WERI-Rb-1 (cell line): ENCODE measurements at regions not wholly inside any gene's neighbourhood (a gene's known extent, or its start where the extent isn't known, plus 50 kb on each side); places are given as distances from the start of the nearest gene placed in this dataset.

Source experiments
- DNase-seq: peaks from one replicate; pipeline ENCODE4 v3.0.0-alpha.2; 2020
- H3K27ac ChIP-seq: fragments of 250-450 bp; sonication (Bioruptor Pico); 2 replicates; pipeline ENCODE4 v1.5.1; 2020; ENCODE audit warnings: mild to moderate bottlenecking, moderate library complexity
- H3K27me3 ChIP-seq: fragments of 250-450 bp; sonication (Bioruptor Pico); 2 replicates; pipeline ENCODE4 v1.5.1; 2021; ENCODE audit warnings: mild to moderate bottlenecking, low read depth, moderate library complexity; ENCODE audit not compliant: insufficient read depth, severe bottlenecking
- H3K36me3 ChIP-seq: fragments of 250-450 bp; sonication (Bioruptor Pico); 2 replicates; pipeline ENCODE4 v1.5.1; 2020; ENCODE audit warnings: mild to moderate bottlenecking, moderate library complexity
- H3K4me3 ChIP-seq: 2 replicates; pipeline ENCODE4 v1.5.1; 2011; ENCODE audit warnings: low read depth, mild to moderate bottlenecking, control low read depth, low read length
- H3K9me3 ChIP-seq: fragments of 250-450 bp; sonication (Bioruptor Pico); 2 replicates; pipeline ENCODE4 v1.5.1; 2021; ENCODE audit warnings: mild to moderate bottlenecking, moderate library complexity; ENCODE audit not compliant: severe bottlenecking
- TF ChIP-seq, protein P1 (sequence below): IDR thresholded peaks from 2 replicates; pipeline ENCODE4 v1.5.1; 2011; ENCODE audit warnings: low read depth, mild to moderate bottlenecking, control low read depth, inconsistent platforms, low read length

- H3K27ac ChIP-seq: no peak overlapping the region
- H3K36me3 ChIP-seq: no peaks in the 10 kb centered on the region
- no peak for DNase-seq
- H3K4me3 ChIP-seq: no peak overlapping the region
- H3K9me3 ChIP-seq: peaks cover 3% of the 10 kb centered on the region
- TF ChIP-seq, protein P1, sequence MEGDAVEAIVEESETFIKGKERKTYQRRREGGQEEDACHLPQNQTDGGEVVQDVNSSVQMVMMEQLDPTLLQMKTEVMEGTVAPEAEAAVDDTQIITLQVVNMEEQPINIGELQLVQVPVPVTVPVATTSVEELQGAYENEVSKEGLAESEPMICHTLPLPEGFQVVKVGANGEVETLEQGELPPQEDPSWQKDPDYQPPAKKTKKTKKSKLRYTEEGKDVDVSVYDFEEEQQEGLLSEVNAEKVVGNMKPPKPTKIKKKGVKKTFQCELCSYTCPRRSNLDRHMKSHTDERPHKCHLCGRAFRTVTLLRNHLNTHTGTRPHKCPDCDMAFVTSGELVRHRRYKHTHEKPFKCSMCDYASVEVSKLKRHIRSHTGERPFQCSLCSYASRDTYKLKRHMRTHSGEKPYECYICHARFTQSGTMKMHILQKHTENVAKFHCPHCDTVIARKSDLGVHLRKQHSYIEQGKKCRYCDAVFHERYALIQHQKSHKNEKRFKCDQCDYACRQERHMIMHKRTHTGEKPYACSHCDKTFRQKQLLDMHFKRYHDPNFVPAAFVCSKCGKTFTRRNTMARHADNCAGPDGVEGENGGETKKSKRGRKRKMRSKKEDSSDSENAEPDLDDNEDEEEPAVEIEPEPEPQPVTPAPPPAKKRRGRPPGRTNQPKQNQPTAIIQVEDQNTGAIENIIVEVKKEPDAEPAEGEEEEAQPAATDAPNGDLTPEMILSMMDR: no peak
- peaks cover 100% of the 10 kb centered on the region for H3K27me3 ChIP-seq
These were observed 77.6 kb upstream of the IRX1 start for GRCh38 chr5:3518051-3518450.

DNA sequence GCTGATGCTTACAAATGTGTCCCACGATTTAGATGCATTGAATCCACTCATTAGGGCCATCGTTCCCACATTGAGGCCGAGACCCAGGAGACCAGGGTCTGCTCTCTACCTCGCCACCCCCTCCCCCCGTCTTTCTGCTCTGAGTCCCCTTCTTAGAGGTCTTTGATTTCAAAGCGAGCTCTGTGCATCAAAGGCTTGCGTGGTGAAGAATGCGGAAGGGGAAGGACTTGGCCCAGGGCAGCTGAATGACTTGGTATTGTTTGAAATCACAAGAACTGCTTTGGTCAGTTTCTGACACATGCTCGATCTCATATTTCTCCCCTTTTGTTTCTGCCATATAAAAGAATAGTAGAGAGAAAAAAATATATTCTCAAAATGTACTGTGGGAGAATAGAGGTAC, 78.3 kb upstream of the IRX1 start:
- H3K9me3 ChIP-seq: peaks cover 3% of the 10 kb centered on the region
- peaks cover 100% of the 10 kb centered on the region for H3K27me3 ChIP-seq
- H3K27ac ChIP-seq: no peak overlapping the region
- no peak for DNase-seq
- TF ChIP-seq, protein P1: no peak
- H3K36me3 ChIP-seq: no peaks in the 10 kb centered on the region
- H3K4me3 ChIP-seq: no peak overlapping the region

DNA sequence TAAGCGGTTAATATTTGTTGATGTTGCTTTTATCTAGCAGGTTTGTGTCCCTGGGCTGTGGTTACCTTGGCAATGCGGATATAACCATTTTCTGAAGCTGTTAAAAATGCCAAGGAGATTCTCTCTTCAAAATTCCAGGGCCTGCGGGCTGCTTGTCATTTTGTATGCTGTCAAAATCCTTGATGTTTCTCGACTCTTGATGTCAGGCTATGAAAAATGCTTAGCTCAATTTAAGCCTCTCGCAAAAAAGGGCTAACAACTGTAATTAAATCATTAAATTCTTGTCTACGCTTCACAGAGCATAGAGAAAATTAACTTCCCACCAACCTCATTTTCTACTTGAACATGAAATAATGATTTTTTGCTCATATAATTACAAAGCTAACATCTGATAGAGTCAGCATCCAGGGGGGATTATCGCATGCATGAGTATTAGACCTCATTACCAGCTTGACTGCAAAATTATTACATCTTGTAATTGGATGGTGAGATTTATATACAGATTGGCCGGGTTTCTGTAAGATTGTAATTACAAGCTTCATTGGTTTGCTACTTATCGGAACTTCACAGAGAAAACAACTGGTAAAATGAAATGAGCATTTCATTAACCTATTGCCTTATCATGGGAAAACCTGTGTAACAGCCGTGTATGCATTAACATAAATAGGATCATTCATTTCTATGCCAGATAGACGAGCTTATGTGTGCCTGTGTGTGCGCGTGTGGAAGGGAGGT, 83.1 kb upstream of the IRX1 start:
- H3K4me3 ChIP-seq: no peak overlapping the region
- H3K9me3 ChIP-seq: peaks cover 10% of the 10 kb centered on the region
- H3K36me3 ChIP-seq: no peaks in the 10 kb centered on the region
- H3K27ac ChIP-seq: no peak overlapping the region
- TF ChIP-seq, protein P1: no peak
- DNase-seq: no peak
- H3K27me3 ChIP-seq: peaks cover 80% of the 10 kb centered on the region

- H3K4me3 ChIP-seq: no peak overlapping the region
- no peak for DNase-seq
- TF ChIP-seq, protein P1: no peak
- no peaks in the 10 kb centered on the region for H3K36me3 ChIP-seq
- no peak overlapping the region for H3K27ac ChIP-seq
- H3K27me3 ChIP-seq: peaks cover 80% of the 10 kb centered on the region
- H3K9me3 ChIP-seq: peaks cover 10% of the 10 kb centered on the region
These were observed 83.7 kb upstream of the IRX1 start for GRCh38 chr5:3511934-3512333.

- Histone ChIP-seq H3K27ac (no peak overlapping the region), H3K27me3 (peaks cover 80% of the 10 kb centered on the region), H3K4me3 (no peak overlapping the region), H3K9me3 (peaks cover 10% of the 10 kb centered on the region), H3K36me3 (no peaks in the 10 kb centered on the region)
- no peak for DNase-seq
- TF ChIP-seq, protein P1: no peak
These were observed 84.1 kb upstream of the IRX1 start for GRCh38 chr5:3511519-3511918.
